ENCODE measurements at regions not wholly inside any gene's neighbourhood (a gene's known extent, or its start where the extent isn't known, plus 50 kb on each side); places are given as distances from the start of the nearest gene placed in this dataset.

DNA sequence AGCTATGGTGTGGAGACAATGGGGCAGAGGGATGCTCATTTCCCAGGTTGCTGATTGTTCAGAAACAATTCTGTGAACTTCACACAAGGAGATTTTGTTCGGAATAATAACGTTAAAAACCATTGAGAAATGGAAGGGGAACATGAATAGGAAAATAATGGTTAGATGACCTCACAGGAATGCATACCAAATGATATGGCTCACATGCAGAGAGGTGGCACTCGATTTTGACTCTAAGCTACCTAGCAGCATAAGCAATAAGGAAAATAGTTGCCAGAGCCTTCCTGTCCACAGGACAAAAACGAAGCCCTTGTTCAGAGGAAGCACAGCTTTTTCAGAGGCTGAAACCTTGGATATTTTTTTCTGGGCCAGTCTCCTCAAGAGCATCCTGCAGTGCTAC, 293.1 kb downstream of the ZEB1 start:
- no peak overlapping the region for H3K4me3 ChIP-seq (ENCODE audit: insufficient read depth, low read depth, low read length)
- no peak overlapping the region for H2BK5ac ChIP-seq (ENCODE audit: low read depth, low read length, poor library complexity, severe bottlenecking)
- no peak overlapping the region for H3K18ac ChIP-seq (ENCODE audit: low read depth, low read length)
- BruUV-seq (replicated peaks), result no TSS peak
- no peak overlapping the region for H2BK120ac ChIP-seq (ENCODE audit: low read depth, low read length)
- H4K20me1 ChIP-seq (ENCODE audit: insufficient read depth, low read length), result 0 out of 2 replicates have a peak, but pooled peaks cover 3% of the 10 kb centered on the region
- H3K9me3 ChIP-seq (ENCODE audit: control insufficient read depth, insufficient read depth, low read length), result no peaks in the 10 kb centered on the region
- CTCF ChIA-PET, result no interaction called here
- peaks cover under 1% of the 10 kb centered on the region; the same call in 1 of the 2 replicates for H3K9me1 ChIP-seq (ENCODE audit: insufficient read depth, low read length)
- DNase-seq (peak; percentile 36), ATAC-seq (ENCODE audit: low read depth) (peak; percentile 68)
- no peak overlapping the region for H4K5ac ChIP-seq (ENCODE audit: low read depth, low read length)
- H2AFZ ChIP-seq (replicated peaks; ENCODE audit: low read length, poor library complexity), result peak overlapping the region; percentile 58
- in situ Hi-C loops (cut with MboI; ENCODE audit: low sequenced_read_pairs) (no loop called here), intact Hi-C loops (cut with micrococcal nuclease) (no loop called here), dilution Hi-C loops (cut with HindIII; ENCODE audit: low sequenced_read_pairs, unreplicated experiment) (no loop called here)
- H2BK15ac ChIP-seq (ENCODE audit: low read depth, low read length), result no peak overlapping the region
- no peak overlapping the region for H2AK9ac ChIP-seq (replicated peaks; ENCODE audit: low read depth, low read length, poor library complexity)
- H3K4me2 ChIP-seq (ENCODE audit: low read depth, low read length), result no peak overlapping the region
- H3K56ac ChIP-seq (ENCODE audit: extremely low read depth, insufficient read depth, low read length), result no peak overlapping the region
- H3K4ac ChIP-seq (ENCODE audit: low read depth, low read length), result no peak overlapping the region
- H4K8ac ChIP-seq (ENCODE audit: low read depth in 2 of 2, low read length in 2 of 2), result no peak overlapping the region
- H3K79me1 ChIP-seq (ENCODE audit: low read depth in 1 of 2, low read length in 2 of 2), result no peaks in the 10 kb centered on the region
- 0 out of 2 replicates have a peak overlapping the region, but pooled peaks have one; percentile 22 for H3K14ac ChIP-seq (replicated peaks; ENCODE audit: low read depth, low read length)
- no peaks in the 10 kb centered on the region for H3K36me3 ChIP-seq (ENCODE audit: control insufficient read depth, insufficient read depth, low read length)
- no peak overlapping the region for H2BK20ac ChIP-seq (ENCODE audit: low read depth, low read length)
- H2AK5ac ChIP-seq (ENCODE audit: low read depth, low read length), result no peak overlapping the region
- H3K23ac ChIP-seq (ENCODE audit: low read depth, low read length), result no peak overlapping the region
- TF ChIP-seq MXI1 (IDR thresholded peaks at IDR 0.05; ENCODE audit: borderline replicate concordance, low read depth, low read length) (no peak), MAFK (IDR thresholded peaks at IDR 0.05; ENCODE audit: low read depth, low read length) (no peak), POLR2A (IDR thresholded peaks at IDR 0.05; ENCODE audit: low read depth, low read length) (no peak), SMC3 (IDR thresholded peaks at IDR 0.05; ENCODE audit: low read depth, low read length) (no peak), USF2 (IDR thresholded peaks at IDR 0.05; ENCODE audit: low read depth, low read length) (no peak), RAD21 (IDR thresholded peaks at IDR 0.05; ENCODE audit: low read length) (no peak), RCOR1 (IDR thresholded peaks at IDR 0.05; ENCODE audit: insufficient replicate concordance, low read length) (no peak), MAZ (IDR thresholded peaks at IDR 0.05; ENCODE audit: borderline replicate concordance, low read depth, low read length) (no peak), CEBPB (IDR thresholded peaks at IDR 0.05; ENCODE audit: low read depth, low read length) (no peak), RFX5 (IDR thresholded peaks at IDR 0.05; ENCODE audit: low read depth, low read length) (no peak), NFE2L2 (IDR thresholded peaks at IDR 0.05; ENCODE audit: low read depth, low read length) (no peak), ELK1 (IDR thresholded peaks at IDR 0.05; ENCODE audit: borderline replicate concordance, low read depth, low read length) (no peak)
- TF ChIP-seq, protein P1, sequence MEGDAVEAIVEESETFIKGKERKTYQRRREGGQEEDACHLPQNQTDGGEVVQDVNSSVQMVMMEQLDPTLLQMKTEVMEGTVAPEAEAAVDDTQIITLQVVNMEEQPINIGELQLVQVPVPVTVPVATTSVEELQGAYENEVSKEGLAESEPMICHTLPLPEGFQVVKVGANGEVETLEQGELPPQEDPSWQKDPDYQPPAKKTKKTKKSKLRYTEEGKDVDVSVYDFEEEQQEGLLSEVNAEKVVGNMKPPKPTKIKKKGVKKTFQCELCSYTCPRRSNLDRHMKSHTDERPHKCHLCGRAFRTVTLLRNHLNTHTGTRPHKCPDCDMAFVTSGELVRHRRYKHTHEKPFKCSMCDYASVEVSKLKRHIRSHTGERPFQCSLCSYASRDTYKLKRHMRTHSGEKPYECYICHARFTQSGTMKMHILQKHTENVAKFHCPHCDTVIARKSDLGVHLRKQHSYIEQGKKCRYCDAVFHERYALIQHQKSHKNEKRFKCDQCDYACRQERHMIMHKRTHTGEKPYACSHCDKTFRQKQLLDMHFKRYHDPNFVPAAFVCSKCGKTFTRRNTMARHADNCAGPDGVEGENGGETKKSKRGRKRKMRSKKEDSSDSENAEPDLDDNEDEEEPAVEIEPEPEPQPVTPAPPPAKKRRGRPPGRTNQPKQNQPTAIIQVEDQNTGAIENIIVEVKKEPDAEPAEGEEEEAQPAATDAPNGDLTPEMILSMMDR (conservative IDR thresholded peaks at IDR 0.05; ENCODE audit: low read depth, low read length), result no peak
- no peaks in the 10 kb centered on the region; the same call in 1 of the 2 replicates for H3K27me3 ChIP-seq (ENCODE audit: control insufficient read depth, insufficient read depth, low read length)
- POLR2A ChIA-PET (ENCODE audit: unreplicated experiment), result no interaction called here
- H3K27ac ChIP-seq (ENCODE audit: insufficient read depth, low read length), result no peak overlapping the region
- H3K9ac ChIP-seq (ENCODE audit: low read depth, low read length), result no peak overlapping the region
- H4K91ac ChIP-seq (ENCODE audit: insufficient read depth, low read depth, low read length), result no peak overlapping the region
- peaks cover 4% of the 10 kb centered on the region; the same call in 1 of the 2 replicates for H3K4me1 ChIP-seq (ENCODE audit: control insufficient read depth, insufficient read depth, low read length)
- WGBS, 2 experiments (ENCODE audit: extremely low coverage in 2 of 2, insufficient read length in 1 of 2), result 45% methylated on average over 2 of the region's 4 CpGs; no CpG with 5 or more reads in 1 of the 2 experiments
